Naive thymus-derived CD4-positive, alpha-beta T cell (primary cell): ENCODE measurements at regions not wholly inside any gene's neighbourhood (a gene's known extent, or its start where the extent isn't known, plus 50 kb on each side); places are given as distances from the start of the nearest gene placed in this dataset.

Source experiments
- ATAC-seq: fragments of 150-1000 bp; cut with Tn5 transposase; 2 replicates; pipeline ENCODE4 v1.10.0; 2021; ENCODE audit warnings: mild to moderate bottlenecking, moderate library complexity
- CTCF ChIA-PET: fragments of 350-600 bp; sonication (Branson Sonifier 250); formaldehyde crosslinking; loops from one replicate; lab custom pipeline; 2021; ENCODE audit warnings: antibody characterized with exemption; lab: Charles Lee
- POLR2A ChIA-PET: fragments of 350-600 bp; sonication (Branson Sonifier 250); formaldehyde crosslinking; loops from one replicate; lab custom pipeline; 2021; ENCODE audit warnings: antibody characterized with exemption, inconsistent platforms; lab: Charles Lee
- DNase-seq, 9 donors: peaks; one replicate each; pipeline versions ENCODE4 v3.0.0 to v3.0.0-alpha.2; 2020 to 2022; ENCODE audit warnings: mixed read lengths in 1 of 9
- H3K27ac ChIP-seq: one replicate; pipeline ENCODE4 v1.7.0; 2013; ENCODE audit warnings: mild to moderate bottlenecking, low read depth, low read length, moderate library complexity
- H3K27me3 ChIP-seq, 2 donors: one replicate each; pipeline ENCODE4 v1.7.0; 2013; ENCODE audit warnings: low read length in 2 of 2, mild to moderate bottlenecking in 2 of 2, moderate library complexity in 2 of 2; ENCODE audit not compliant: control insufficient read depth in 2 of 2, insufficient read depth in 2 of 2
- H3K36me3 ChIP-seq, 3 experiments: 1 replicate in 2 of 3; 2 replicates in 1 of 3; pipeline ENCODE4 v1.7.0; 2013; ENCODE audit warnings: low read length in 3 of 3, mild to moderate bottlenecking in 3 of 3, moderate library complexity in 1 of 3; ENCODE audit not compliant: insufficient read depth in 3 of 3, control insufficient read depth in 2 of 3
- H3K4me1 ChIP-seq, 2 donors: one replicate each; pipeline ENCODE4 v1.7.0; 2013; ENCODE audit warnings: low read length in 2 of 2, mild to moderate bottlenecking in 2 of 2, moderate library complexity in 1 of 2; ENCODE audit not compliant: control insufficient read depth in 2 of 2, insufficient read depth in 2 of 2
- H3K4me3 ChIP-seq: 2 replicates; pipeline ENCODE4 v1.7.0; 2013; ENCODE audit warnings: mild to moderate bottlenecking, low read length
- H3K9me3 ChIP-seq, 3 experiments: 1 replicate in 2 of 3; 2 replicates in 1 of 3; pipeline ENCODE4 v1.7.0; 2013; ENCODE audit warnings: low read length in 3 of 3; ENCODE audit not compliant: control insufficient read depth in 2 of 3
- H3K27ac Mint-ChIP-seq, 9 donors: one replicate each; pipeline ENCODE4 v1.8.0; 2020 to 2022; ENCODE audit warnings: mixed read lengths in 9 of 9, mild to moderate bottlenecking in 8 of 9, moderate library complexity in 5 of 9, inconsistent platforms in 2 of 9
- H3K27me3 Mint-ChIP-seq, 5 donors: one replicate each; pipeline ENCODE4 v1.8.0; 2021 to 2022; ENCODE audit warnings: mixed read lengths in 5 of 5, mild to moderate bottlenecking in 1 of 5
- H3K36me3 Mint-ChIP-seq, 5 donors: one replicate each; pipeline ENCODE4 v1.8.0; 2020 to 2022; ENCODE audit warnings: mixed read lengths in 5 of 5, mild to moderate bottlenecking in 3 of 5, inconsistent platforms in 1 of 5
- H3K4me1 Mint-ChIP-seq, 7 donors: one replicate each; pipeline ENCODE4 v1.8.0; 2020 to 2022; ENCODE audit warnings: mixed read lengths in 7 of 7, mild to moderate bottlenecking in 3 of 7, inconsistent platforms in 1 of 7
- H3K4me3 Mint-ChIP-seq, 10 donors: one replicate each; pipeline ENCODE4 v1.8.0; 2020 to 2022; ENCODE audit warnings: mild to moderate bottlenecking in 10 of 10, mixed read lengths in 10 of 10, moderate library complexity in 6 of 10, inconsistent platforms in 2 of 10
- H3K9me3 Mint-ChIP-seq, 11 donors: one replicate each; pipeline ENCODE4 v1.8.0; 2020 to 2022; ENCODE audit warnings: mixed read lengths in 11 of 11, mild to moderate bottlenecking in 4 of 11, inconsistent platforms in 1 of 11, moderate library complexity in 1 of 11
- intact Hi-C, 2 donors: fragments of 100-400 bp; cut with micrococcal nuclease; formaldehyde crosslinking; loops; one replicate each; pipeline ENCODE4 v1.15.1; 2023

DNA sequence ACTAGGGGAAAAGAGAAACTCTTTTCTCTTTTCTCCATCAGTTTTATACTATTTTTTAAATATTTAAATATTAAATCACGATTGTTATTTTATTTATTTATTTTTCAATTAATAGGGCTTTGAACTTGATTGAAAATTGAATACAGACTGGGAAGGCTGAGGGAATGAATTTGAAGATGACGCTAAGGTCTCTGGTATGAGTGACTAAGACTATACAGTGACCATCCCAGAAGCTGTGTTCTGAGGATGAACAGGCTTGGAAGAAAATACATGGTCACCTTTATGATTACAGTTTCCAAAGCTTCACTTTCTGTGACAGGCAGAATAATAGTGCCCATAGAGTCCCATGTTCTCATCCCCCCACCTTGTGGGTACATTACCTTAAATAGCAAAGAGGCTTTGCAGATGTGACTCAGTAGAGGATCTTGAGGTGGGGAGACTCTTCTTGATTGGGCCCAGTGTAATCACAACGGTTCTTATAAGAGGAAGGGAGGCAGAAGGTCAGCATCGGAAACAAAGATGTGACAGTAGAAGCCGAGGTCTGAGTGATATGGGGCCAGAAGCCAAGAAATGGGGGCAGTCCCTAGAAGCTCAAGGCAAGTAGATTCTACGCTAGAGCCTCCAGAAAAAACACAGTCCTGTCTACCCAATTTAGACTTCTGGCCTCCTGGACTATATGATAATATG, 51.0 kb upstream of the LPP start:
- Histone ChIP-seq H3K4me3 (no peak overlapping the region), H3K27ac (no peak overlapping the region), H3K36me3 (no peaks in the 10 kb centered on the region), H3K9me3 (no peaks in the 10 kb centered on the region), H3K27me3 (no peaks in the 10 kb centered on the region), H3K4me1 (no peaks in the 10 kb centered on the region)
- ChIA-PET POLR2A (no interaction called here), CTCF (no interaction called here)
- intact Hi-C loops: no loop called here
- Mint-ChIP-seq H3K27me3 (peaks cover 0 to 15% (median 0%) of the 10 kb centered on the region in 5 donors), H3K27ac (no peak overlapping the region), H3K4me1 (peaks cover 0 to 2% (median 0%) of the 10 kb centered on the region in 7 donors), H3K4me3 (no peak overlapping the region), H3K9me3 (peaks cover 0 to 20% (median 0%) of the 10 kb centered on the region in 11 donors), H3K36me3 (peaks cover 0 to 12% (median 0%) of the 10 kb centered on the region in 5 donors)
- ATAC-seq: no peak
- DNase-seq: no peak

- H3K4me3 Mint-ChIP-seq: no peak overlapping the region
- DNase-seq (no peak), ATAC-seq (no peak)
- ChIA-PET CTCF (no interaction called here), POLR2A (no interaction called here)
- H3K4me1 Mint-ChIP-seq: peaks cover 0 to 7% (median 4%) of the 10 kb centered on the region in 7 donors
- H3K9me3 Mint-ChIP-seq: peaks cover 0 to 24% (median 1%) of the 10 kb centered on the region in 11 donors
- H3K27me3 Mint-ChIP-seq: peaks cover 0 to 15% (median 0%) of the 10 kb centered on the region in 5 donors
- H3K4me3 ChIP-seq: no peak overlapping the region
- no peaks in the 10 kb centered on the region for H3K36me3 ChIP-seq
- no peaks in the 10 kb centered on the region for H3K9me3 ChIP-seq
- intact Hi-C loops: no loop called here
- H3K27ac ChIP-seq: no peak overlapping the region
- no peaks in the 10 kb centered on the region for H3K27me3 ChIP-seq
- no peak overlapping the region for H3K27ac Mint-ChIP-seq
- no peaks in the 10 kb centered on the region for H3K4me1 ChIP-seq
- peaks cover 0 to 16% (median 0%) of the 10 kb centered on the region in 5 donors for H3K36me3 Mint-ChIP-seq
These were observed 49.9 kb upstream of the LPP start for GRCh38 chr3:188104050-188104449.
